HG03575 (cell line): ENCODE measurements at regions not wholly inside any gene's neighbourhood (a gene's known extent, or its start where the extent isn't known, plus 50 kb on each side); places are given as distances from the start of the nearest gene placed in this dataset.

Experiments
- ATAC-seq: cut with Tn5 transposase; IDR thresholded peaks from one replicate; pipeline ENCODE4 v1.9.1; 2021; ENCODE audit not compliant: unreplicated experiment, insufficient number of reproducible peaks, low FRiP score; ENCODE audit errors: extremely low read depth

DNA sequence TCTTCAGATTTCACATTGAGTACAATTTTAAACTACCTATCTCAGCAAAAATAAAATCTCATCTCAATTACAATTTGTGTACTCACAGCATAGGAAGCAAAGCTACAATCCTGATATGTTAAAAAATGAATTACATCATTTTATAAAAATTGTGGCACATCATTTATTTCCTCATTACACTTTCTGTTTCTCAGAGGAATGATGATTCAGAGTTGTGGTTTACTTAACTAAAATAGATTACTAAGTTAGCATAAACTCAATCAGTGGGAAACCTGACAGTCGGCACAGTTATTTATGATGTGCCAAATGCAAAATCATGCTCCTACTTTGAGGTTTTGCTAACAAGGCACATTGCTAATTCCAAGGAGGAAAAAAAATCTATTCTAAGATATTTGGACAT lies 325.0 kb downstream of the FBXO8 start:
- no peak for ATAC-seq

DNA sequence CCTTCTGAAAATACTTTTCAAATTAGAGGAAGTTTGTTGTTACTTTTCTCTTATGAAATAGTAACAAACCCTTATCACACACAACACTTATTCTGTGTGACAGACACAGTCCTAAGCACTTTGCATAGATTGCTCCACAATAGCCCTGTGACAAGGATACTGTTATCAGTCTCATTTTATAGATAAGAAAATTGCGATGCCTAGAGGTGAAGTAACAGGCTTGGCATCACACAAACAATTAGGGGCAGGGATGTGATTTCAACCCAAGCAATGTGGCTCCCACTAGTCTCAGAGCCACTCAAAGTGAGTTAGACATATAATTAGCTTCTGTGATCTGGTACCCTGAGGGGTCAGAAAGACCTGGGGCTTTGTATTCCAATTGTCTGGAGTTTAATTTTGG lies 339.9 kb downstream of the FBXO8 start:
- ATAC-seq, result no peak

DNA sequence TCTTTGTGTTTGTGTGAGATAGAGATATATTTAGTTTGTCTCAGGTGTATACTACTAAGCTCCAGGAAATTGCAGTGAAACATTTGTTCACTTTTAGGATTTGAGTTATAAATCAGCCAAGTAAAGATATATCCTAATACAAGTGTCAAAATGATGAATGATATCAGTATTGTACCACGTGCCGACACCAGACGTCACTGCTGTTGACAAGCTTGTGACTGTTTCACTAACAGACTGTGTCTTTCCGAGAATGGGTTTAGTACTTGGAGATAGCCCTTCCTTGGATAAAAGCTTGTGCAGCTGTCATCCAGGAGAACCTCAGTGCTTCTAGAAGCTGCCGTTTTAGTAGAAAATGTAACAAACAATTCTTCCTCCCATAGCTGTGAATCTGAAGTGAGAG lies 343.3 kb downstream of the FBXO8 start:
- no peak for ATAC-seq

DNA sequence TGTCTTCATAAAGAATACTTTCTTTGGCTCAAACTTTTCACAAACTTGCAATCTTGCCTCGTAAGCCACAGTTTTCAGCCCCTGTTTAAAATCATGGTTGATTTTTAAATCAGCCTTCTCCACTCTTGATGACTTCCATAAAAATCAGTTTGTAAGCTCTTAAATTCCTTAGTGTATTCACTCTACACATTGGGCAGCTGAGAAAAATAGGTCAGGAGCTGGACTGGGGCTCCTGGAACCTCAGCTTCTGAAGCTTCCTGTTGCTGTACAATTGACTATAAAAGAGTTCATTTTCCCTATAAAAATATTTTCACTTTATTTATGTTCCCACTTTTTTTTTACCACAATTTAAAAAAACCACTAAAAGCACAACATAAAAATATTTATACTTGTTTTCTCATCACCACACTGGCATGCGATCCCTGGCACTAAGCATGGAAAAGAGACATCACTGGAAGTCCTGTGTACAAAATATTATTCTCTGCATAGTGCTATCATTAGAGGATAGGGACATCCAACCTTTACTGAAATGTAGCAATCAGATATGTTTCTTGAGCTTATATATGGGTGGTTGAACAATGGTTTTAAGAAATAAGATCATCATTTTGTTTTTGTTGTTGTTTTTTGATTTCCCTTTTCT lies 345.7 kb downstream of the FBXO8 start:
- ATAC-seq, result no peak

DNA sequence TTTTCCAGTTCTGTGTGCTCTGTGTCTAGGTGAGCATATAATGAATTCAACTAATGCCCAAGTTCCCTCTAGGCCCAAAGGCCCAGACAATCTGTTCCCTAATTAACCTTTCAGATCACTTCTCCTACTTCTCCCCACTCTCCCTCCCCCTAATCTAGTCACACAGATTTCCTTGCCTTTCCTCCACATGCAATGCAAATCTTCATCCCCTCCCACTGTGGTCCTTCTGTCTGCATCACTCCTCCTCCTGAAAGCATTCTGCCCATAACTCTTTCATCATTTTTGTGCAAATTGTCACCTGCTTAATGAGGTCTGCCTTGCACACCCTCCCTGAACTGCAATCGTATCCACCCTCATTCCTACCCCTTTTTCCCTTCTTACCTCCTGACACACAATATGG lies 346.6 kb downstream of the FBXO8 start:
- ATAC-seq, result no peak

DNA sequence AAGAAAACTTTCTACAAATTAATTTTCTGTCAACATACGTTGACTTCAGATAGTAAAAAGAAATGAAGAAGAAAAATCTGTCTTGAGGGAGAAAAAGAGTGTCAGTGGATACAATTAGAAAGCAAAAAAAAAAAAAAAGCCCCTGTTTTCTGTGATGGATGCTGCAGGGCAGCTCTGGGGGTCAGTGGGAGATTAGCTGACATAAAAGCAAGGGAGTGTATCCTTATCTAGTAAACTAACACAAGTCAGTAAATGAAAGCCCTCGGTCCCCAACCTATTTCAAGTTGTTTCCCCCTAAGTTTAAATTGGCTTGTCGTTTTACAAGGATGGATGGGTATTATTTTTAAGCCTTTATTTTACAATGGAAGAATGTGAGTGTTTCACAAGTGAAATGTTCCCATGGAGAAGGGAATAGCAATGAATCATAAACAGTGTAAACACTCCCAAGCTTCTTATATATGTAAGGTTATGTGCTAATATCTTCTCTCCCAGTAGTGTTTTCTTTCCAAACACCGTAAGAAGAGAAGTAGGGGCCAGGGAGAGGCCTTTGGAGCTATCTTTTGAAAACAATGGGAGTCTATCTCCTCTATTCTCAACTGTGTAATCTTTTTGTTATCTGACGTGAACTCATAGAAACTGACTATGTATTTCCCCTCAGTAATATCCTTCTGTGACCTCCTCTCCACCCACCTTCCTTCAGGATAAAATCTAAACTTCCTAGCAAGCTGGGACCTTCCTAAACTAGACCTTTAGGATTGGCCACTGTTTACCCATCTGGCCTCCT lies 347.7 kb downstream of the FBXO8 start:
- no peak for ATAC-seq

DNA sequence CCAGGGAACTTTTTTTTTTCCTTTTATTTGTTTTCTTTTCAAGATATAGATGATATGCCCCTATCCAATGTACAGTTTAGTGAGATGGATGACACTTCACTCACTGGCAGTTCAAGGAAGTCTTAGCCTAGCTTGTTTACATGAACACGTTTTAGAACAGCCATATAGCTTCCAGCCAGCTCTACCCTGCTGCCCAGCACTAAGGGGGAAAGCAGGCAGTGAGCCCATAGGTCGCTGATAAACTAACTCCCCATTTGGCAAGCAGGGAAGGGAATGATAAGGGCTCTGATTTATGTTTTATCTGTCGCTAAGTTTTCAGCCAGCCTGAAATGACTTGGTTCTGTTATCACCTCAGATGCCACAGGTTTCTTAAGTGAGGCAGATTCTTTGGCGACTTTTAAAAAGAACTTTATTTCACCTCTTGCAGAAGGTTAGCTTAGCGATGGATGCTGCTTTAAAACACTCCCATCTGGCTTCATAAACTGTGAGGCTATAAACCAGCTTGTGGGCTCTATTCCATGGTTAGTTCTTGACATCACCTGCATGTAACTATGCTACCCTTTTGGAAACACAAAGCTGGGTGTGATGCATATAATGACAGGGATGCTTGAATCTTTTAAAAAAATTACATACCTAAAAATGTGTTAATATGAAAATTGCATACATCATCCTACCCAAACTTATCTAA lies 348.4 kb downstream of the FBXO8 start:
- ATAC-seq, result no peak

DNA sequence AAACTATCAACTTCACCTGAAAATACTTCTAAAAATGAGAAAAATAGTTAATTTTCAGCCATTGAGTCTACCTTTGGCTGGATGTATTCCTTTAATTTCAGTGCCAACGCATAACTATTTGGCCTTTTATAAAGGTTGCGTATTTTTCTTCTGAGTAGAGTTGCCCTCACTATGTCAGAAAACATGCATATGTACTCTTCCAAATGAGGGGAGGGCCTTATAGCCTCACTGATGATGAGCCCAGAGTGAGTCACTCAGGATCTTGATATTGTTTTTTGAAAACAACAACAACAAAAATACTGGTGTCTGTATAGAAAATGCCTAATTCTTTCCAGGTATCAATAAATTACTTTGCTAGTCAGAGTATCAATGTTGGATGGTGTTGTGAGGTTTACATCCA lies 349.3 kb downstream of the FBXO8 start:
- no peak for ATAC-seq

DNA sequence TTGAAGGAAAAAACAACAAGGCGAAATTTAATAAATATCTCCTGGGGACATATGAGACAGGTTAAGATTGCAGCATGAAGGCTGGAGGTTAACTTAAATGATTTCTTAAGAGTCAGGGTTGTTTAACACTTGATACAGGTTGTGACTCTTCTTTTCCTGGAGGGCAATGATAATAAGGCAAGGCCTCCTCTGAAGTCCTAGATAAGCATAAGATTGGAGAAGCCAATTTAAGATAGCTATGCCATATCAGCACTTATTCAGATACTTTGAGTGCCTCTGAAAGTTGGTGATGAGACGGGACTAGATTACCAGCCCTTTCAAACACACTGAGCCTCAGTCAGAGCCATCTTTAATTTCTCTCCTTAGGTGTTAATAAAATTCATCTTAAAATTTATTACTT lies 350.8 kb downstream of the FBXO8 start:
- no peak for ATAC-seq

DNA sequence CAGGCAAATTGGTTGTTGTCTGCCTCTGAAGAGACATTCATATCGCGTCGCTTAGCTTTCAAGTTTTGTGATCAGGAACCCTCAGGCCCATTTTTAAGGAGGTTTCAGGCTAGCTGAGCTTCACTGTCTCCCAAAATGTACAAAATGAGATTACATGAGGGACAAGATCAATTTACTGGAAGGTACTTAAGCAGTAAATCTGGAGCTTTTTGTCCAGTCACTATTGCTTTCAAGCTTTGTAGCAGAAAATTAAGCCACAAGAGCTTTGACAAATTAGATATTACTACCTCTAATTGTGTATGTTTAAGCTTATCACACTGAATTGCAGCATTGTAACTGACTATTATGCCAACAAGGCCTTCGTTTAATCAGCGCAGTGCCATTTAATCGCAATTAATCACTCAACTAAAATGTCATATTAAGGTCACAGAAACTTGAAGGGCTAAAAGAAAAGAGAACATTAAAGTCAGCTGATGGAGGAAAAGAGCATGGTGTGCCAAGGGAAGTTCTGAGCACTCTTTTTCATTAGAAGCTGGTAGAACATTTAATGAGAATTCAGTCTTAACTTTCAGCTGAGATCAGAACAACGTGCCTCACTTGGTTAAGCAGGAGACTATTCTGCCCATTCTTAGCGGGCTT lies 353.0 kb downstream of the FBXO8 start:
- no peak for ATAC-seq

DNA sequence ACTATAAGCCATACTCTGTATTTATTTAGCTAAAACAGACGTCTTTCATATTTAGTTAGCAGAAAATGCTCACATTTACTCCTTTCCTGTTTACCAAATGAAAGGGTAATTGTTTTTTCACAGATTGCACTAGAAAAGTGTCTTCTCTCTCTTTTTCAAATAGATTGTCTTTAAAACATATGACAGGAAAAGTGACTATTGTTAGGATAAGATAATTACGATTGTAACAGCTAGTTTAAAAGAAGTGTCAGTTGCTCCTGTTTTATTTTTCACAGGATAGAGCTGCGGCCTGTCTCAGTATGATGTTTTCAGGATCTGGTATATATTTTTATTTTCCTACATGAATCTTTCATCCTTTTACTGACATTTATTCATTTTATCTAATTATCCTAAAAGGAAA lies 353.5 kb downstream of the FBXO8 start:
- no peak for ATAC-seq

DNA sequence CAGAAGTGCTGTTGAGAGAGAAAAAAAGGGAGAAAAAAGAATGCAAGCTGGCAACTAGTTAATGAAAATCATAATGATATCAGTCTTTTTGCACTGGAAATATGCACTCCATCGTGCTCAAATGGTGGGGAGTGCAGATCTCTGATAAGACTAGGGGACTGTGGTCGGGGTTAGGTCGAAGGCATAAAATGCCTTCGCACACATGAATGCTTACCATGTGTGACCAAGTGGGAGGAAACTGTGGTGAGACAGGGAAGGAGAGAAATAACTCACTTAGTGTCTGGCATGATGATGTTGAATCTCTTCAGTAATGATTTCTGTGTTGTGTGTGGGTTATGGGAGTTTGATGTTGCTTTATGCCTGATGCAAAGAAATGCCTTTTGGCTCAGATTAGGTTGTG lies 358.9 kb downstream of the FBXO8 start:
- ATAC-seq, result peak; percentile 57

DNA sequence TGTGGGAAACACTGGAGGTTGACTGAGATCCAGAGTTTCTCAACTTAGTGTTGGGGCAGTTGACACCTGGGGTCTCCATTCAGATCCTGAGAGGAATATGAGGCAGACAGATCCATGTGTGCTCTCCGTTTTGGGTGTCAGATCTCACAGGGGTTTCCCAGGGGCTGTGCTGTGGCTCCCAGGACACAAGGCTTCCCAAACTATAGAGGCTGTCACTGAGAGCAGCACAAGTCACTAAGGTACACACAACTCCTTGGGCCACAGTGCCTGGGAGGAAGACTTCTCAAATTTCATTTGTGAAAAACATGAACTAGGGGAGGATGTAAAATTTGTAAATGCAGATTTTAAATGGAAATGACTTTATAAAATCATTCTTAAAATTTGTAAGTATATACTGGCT lies 363.6 kb downstream of the FBXO8 start:
- no peak for ATAC-seq

DNA sequence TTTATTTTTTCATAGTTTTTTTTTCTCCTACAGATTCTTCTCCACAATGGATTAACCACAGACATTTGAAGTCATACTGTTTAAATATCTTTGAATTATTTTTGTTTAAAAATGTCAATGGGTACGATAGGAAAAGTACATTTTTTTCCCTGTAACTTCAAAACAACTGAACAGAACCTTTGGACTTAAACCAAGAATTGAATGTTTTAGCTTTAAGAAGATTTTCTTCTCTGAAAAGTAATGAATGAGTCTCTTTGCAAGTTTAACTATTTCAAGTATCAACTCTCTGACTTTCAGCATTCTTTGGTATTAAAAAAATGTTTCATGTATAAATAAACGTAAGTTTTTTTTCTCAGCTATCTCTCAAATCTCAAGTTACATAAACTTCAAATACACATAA lies 364.3 kb downstream of the FBXO8 start:
- no peak for ATAC-seq

DNA sequence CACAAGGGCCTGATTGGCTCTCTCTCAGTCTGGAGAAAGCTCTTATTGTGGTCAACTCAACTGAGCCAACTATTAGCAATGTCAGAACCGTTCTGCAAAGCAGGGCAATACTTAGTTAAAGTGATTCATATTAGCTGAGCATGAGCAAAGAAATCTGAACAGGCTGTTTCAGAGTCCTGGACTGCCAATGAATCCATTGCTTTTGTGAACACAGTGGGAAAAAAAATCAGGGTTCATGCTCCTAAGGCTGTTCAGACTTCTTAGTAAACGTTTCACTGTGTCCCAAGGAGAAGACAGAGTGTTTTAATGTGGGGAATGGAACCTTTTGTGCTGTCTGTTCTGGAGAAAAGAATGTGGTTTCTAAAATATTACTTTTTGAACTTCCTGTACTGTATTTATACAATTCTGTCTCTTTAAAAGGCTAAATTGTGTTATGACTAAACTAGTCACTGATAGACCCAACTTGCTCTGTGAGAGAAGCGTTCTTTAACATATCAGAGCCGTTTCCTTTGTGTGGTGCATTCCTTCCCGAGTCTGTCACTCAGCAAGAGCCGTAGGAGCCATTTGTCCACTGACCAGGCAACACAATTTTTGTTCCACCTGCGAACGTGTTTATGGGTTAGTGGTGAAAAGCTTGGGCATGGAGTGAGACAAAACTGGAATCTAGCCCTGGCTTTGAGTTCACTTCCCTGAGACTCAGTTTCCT lies 366.1 kb downstream of the FBXO8 start:
- ATAC-seq, result no peak

DNA sequence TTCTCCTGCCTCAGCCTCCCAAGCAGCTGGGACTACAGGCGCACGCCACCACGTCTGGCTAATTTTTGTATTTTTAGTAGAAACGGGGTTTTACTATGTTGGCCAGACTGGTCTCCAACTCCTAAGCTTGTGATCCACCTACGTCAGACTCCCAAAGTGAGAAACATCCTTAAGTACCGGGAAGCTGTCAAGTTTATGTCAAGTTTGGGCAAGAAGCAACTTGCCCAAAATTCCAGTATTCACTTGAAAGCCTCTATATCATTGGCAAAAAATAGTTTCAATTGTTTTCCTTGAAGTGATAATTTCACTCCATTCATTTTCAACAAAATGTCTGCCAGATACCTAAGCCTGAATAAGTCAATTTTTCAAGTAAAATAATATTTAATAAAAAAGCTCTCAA lies 370.0 kb downstream of the FBXO8 start:
- ATAC-seq, result no peak

DNA sequence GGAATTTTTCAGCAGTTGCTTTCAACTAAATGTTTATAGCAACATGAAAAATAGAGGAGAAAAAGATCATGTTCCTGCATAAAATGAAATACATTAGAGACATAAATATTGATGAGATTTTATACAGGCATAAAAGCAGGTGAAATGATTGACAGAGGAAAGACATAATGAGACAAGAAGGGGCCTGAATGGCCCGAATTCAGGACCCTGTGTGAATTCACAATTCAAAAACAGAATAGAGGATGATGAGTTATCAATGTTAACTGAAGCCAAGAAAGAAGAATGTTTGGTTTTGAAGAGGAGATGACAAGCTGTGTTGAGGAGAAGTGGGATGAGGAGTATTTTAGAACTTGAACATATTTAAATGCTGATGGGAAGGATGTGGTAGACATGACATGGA lies 371.1 kb downstream of the FBXO8 start:
- ATAC-seq, result no peak

DNA sequence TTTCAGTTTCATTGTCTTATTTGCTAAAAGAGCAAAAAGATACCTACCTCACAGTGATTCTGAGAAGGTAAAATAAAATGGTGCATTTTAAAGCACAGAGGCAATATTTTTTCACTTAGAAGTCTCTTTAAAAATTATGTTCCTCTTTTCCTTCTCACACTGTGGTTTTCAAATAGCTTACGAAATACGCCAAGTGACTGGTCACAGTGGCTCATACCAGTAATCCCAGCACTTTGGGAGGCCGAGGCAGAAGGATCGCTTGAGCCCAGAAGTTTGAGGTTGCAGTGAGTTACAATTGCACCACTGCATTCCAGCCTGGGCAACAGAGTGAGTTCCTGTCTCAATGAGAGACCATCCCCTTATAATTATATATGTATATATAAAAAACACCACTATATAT lies 372.6 kb downstream of the FBXO8 start:
- ATAC-seq, result no peak

DNA sequence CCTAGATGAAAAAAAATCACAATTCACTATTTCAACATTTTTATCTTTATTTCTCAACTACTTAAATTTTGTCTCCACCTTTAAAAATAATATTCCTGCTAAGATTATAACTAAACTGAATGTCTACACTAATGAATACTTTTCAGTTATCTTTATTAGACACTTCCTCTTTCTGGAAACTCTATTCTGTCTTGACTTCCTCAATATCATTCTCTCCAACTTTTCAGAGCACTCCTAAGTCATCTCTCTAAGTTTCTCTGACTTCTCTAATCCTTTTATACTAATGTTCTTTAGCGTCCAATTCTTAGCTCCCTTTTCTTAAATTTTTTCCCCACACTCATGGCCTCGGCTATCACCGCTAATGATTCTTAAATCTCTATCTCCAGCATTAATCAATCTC lies 374.2 kb downstream of the FBXO8 start:
- no peak for ATAC-seq
